ENCODE measurements at regions not wholly inside any gene's neighbourhood (a gene's known extent, or its start where the extent isn't known, plus 50 kb on each side); places are given as distances from the start of the nearest gene placed in this dataset.

- no peak for TF ChIP-seq MAFK (IDR thresholded peaks at IDR 0.05; ENCODE audit: partially characterized antibody)
- no peak for TF ChIP-seq CTCF (IDR thresholded peaks at IDR 0.05)
- no peak for TF ChIP-seq RCOR1 (IDR thresholded peaks at IDR 0.05; ENCODE audit: low read depth, low read length)
- no peak for TF ChIP-seq FOSL2 (IDR thresholded peaks at IDR 0.05)
- TF ChIP-seq FOSL2 (CRISPR knock-in tag; IDR thresholded peaks at IDR 0.05) = no peak
- TF ChIP-seq RAD21 (conservative IDR thresholded peaks at IDR 0.05 in 1 of 2, IDR thresholded peaks at IDR 0.05 in 1 of 2) = no peak
- TF ChIP-seq HMGXB4 (CRISPR knock-in tag; IDR thresholded peaks at IDR 0.05; ENCODE audit: borderline replicate concordance) = no peak
- no peak for TF ChIP-seq MAX (IDR thresholded peaks at IDR 0.05)
- TF ChIP-seq BHLHE40 (IDR thresholded peaks at IDR 0.05; ENCODE audit: low read depth, low read length) = no peak
- TF ChIP-seq POLR2A (IDR thresholded peaks at IDR 0.05; ENCODE audit: low read length) = no peak
- no peak for TF ChIP-seq HOXA7 (CRISPR knock-in tag; IDR thresholded peaks at IDR 0.05)
- no peak for TF ChIP-seq EP300 (IDR thresholded peaks at IDR 0.05)
Measured at GRCh38 chr14:49961270-49962222, 68.7 kb downstream of the ARF6 start.

Data from A549 (cell line).